ENCODE measurements at regions not wholly inside any gene's neighbourhood (a gene's known extent, or its start where the extent isn't known, plus 50 kb on each side); places are given as distances from the start of the nearest gene placed in this dataset.
"Not testable (repeated sequence)": the region's sequence is repeated elsewhere in the genome, so short reads cannot be mapped to it uniquely, and the experiment has no call there.

DNA sequence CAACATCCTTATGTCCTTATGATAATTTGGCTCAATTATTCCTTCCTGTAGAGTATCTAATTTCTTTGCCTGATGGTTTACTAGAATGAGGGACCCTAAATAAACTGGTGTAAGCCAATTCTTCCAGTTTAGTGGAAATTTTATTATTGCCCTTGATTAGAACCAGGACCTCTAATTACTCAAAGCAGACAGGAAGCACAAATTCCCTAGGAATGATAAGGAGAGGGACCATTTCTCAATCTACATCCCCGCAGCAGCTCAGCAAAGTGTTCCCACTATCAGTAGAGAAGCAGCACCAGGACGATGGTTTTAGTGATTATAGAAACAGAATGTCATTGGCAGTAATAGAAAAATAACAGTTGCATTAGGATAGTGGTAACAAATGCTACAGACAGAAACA lies 97.1 kb downstream of the PLPPR4 start:
- DNase-seq (ENCODE audit: extremely low read depth in 1 of 2, low read depth in 1 of 2): no peak

DNA sequence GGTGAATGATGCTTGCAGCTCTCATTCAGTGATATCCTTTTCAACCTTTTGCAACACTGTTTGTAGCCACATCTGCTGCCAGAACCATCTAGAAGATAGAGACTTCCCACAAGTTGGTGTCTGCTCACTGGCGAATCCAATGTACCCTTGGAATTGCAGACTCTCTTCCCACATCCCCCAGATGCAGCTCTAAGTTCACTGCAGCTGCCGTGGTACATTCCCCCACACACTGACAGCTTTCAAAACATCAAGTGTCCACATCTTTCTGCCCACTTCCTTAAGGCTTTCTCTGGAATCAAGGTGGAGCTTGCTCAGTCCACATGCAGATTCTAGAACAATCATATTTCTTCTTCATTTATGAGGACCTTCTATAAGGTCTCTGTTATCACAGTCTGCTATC lies 99.2 kb downstream of the PLPPR4 start:
- DNase-seq (ENCODE audit: extremely low read depth in 1 of 2, low read depth in 1 of 2): no peak

DNA sequence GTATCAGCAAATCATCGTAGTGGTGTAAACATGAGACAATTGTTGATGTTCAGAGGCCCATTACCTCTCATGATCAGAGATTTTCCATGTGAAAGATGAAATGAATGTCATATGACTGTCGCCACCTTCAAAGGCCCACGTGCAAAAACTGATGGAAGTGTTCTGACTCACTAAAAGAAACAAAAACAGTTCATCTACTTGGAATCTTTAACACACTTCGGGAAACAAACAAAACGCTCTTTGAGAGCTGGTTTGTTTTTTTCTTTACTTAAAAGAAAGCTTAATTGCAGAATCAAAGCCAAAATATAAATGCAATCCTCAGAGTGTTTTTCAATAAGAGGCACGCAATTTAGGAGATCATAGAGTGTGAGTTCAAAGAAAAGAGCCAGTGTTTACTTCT lies 100.8 kb downstream of the PLPPR4 start:
- DNase-seq (ENCODE audit: extremely low read depth in 1 of 2, low read depth in 1 of 2): no peak

DNA sequence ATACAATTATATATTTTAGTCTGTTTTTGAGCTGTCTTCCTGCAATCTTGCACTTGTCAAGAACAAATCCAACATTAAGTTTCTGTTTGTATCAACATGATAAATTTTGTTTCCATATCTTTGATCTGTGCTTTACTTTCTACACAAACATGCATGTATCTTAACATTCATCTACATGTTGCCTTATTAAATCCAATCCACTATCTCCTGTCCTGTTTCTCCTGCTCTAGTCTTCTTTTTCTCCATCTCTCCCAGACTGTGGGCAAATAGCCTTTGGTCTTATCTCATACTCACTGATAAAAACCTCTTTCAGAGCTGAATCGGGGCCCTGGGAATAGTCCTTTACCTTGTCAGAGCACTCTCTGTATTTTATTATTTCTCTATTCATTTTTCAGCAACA lies 101.3 kb downstream of the PLPPR4 start:
- no peak for DNase-seq (ENCODE audit: extremely low read depth in 1 of 2, low read depth in 1 of 2)

DNA sequence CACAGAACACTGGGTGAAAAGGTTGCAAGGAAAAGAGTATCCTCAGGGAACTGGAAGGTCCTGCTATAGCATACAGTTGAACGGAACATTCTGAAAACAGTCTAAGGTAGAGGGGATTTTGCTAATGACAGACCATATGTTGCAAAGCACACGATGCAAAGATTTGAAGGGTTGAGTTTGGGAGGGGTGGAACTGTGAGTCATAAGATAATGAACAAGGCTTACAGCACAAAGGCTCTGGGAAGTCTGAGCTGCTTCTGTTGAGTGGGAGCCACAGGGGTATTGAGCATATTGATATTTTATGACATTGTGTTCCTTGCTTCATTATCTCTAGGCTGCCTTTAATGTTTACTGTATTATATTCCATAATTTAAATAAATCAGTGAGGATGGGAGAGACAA lies 104.9 kb downstream of the PLPPR4 start:
- no peak for DNase-seq (ENCODE audit: extremely low read depth in 1 of 2, low read depth in 1 of 2)

DNA sequence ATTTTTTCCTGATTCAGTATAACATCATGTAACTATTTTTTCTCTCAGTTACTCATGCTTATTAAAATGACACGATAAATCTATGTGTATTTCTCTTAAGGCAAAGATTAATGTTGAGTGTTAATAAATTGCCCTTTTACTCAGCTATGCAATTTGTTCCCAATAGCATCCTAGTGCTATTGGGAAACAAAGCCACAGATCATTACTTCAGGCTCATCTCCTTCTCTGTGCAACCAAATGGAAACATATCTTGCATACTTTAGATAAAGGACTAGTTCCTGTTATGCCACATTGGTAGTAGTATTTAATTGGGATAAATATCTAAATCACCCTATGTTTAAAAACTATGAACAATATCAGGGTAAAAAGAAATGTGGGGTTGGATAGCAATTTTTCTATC lies 106.2 kb downstream of the PLPPR4 start:
- no peak for DNase-seq (ENCODE audit: extremely low read depth in 1 of 2, low read depth in 1 of 2)

DNA sequence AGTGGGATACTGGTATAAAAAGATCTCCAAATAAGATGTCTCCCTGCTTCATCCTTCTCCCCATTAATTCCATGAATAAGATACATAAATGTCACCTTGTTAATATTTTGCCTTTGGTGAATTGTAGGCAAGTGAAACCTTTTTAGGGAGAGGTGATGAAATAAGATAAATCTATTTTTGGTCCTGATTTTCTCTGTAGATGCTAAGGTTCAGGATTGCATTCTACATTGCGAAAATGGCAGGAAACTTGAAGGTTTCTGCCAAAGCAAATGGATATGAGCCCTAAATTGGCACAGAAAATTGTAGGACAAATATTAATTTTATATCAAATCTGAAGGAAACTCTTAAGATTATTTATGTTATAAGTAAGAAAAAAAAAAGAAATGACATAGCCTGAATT lies 107.1 kb downstream of the PLPPR4 start:
- no peak for DNase-seq (ENCODE audit: extremely low read depth in 1 of 2, low read depth in 1 of 2)

DNA sequence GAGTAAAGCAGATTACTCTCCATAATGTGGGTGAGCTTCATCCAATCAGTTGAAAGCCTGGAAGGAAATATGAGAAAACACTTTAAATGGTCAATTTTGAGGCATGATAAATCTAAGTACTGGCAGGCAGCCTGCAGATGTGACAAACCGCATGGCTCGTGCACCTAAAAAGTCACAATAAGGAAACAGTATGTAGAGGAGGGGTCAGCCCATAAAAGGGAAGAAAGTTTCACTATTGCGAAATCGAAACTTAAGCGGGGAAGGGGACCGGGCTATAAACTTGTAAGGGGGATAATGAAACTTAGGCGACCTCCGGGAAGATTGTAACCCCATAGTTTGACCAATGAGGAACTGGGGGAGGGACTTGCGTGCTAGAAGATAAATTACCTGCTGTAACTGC lies 109.8 kb downstream of the PLPPR4 start:
- no peak for DNase-seq (ENCODE audit: extremely low read depth in 1 of 2, low read depth in 1 of 2)

DNA sequence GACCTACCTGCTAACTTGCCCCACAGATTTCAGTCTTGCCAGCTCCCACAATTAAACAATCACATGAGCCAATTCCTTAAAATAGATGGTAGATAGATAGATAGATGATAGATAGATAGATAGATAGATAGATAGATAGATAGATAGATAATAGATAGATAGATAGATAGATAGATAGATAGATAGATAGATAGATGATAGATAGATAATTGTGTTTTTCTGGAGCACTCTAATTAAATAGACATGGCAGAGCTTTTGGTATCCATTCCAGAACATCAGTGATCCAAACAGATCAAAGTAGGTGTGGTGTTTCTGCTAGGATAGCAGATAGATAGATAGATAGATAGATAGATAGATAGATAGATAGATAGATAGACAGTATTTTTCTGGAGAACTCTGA lies 110.4 kb downstream of the PLPPR4 start:
- not testable (repeated sequence) for DNase-seq (ENCODE audit: extremely low read depth in 1 of 2, low read depth in 1 of 2)

DNA sequence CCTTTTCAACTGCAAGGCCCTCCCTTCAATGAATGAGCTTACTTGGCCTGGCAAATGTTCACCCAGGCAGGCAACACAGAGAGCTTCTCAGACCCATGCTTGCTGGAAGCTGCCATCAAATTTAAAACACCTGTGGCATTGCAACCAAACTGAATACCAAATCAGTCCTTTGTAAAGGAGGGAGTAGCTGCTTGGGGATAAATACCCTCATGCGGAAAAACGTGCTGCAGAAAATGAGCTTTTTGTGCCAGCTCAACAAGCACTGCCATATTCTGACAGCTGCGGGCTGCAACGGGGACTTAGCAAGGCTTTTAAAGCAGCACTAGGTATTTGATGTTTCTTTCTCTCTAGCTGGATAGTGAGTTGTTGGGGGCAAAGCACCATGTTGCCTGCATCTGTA lies 119.7 kb downstream of the PLPPR4 start:
- DNase-seq (ENCODE audit: extremely low read depth in 1 of 2, low read depth in 1 of 2): no peak

DNA sequence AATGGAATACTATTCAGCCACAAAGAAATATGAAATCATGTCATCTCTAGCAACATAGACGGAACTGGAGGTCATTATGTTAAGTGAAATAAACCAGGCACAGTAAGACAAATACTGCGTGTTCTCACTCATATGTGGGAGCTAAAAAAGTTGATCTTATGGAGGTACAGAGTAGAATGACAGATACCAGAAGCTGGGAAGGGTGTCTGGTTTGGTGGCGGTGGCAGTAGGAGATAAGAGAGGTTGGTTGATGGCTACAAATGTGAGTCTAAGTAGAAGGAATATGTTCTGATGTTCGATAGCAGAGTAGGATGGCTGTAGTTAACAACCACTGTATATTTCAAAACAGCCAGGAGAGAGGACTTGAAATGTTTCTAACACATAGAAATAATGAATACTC lies 121.6 kb downstream of the PLPPR4 start:
- no peak for DNase-seq (ENCODE audit: extremely low read depth in 1 of 2, low read depth in 1 of 2)

DNA sequence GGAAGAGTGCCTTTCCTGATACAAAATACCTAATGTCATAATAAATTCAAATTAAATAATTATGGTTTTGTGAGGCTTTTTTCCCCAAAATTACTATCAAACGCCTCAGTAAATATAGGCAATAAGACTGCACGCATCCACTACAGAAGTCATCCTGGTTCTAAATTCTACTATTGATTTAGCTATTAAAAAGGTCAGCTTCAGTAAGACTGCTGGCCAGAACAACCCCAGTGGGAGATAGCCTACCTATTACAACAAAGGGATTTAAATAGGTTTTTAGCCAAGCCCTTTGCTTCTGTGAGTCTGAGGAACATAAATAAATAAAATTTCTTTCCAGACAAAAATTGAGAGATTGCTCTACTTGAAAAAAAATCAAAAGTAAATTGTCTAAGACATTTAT lies 132.1 kb downstream of the PLPPR4 start:
- DNase-seq (ENCODE audit: extremely low read depth in 1 of 2, low read depth in 1 of 2): no peak

DNA sequence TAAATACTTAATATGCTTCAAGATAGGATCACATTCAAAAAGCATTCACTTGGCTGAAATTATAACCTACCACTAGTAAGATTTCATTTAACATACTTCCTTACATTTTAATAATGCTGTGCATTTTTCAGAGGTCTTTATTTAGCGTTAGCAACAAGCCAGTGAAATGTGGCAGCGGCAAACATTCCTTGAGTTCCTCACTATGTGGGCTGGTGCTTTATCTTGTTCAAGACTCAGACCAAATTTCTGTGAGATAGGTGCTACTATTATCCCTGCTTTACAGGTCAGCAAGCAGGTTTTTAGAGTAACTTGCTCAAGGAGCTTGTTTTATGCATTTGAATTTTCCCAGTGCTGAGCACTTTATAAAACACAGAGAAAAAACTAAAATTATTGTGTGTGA lies 132.7 kb downstream of the PLPPR4 start:
- DNase-seq (ENCODE audit: extremely low read depth in 1 of 2, low read depth in 1 of 2): no peak

DNA sequence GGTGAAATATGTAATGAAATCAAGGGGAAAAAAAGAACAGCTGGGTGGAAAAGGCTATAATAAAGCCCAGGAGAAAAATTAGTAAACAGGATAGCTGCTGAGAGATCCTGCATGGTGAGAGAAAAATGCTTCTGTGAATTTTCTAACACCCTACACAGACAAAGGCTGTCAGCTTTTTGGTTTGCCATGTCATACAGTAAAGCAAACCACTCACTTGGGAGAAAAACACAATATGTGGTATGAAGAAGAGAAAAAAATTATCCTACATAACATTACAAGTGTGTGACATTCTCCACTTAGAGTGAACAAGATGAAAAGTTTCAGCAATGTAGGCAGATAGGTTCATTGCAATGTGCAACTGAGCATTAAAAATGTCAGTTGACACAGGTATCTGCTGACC lies 133.6 kb downstream of the PLPPR4 start:
- no peak for DNase-seq (ENCODE audit: extremely low read depth in 1 of 2, low read depth in 1 of 2)

DNA sequence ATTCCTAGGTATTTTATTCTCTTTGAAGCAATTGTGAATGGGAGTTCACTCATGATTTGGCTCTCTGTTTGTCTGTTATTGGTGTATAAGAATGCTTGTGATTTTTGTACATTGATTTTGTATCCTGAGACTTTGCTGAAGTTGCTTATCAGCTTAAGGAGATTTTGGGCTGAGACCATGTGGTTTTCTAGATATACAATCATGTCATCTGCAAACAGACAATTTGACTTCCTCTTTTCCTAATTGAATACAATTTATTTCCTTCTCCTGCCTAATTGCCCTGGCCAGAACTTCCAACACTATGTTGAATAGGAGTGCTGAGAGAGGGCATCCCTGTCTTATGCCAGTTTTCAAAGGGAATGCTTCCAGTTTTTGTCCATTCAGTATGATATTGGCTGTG lies 137.3 kb downstream of the PLPPR4 start:
- not testable (repeated sequence) for DNase-seq (ENCODE audit: extremely low read depth in 1 of 2, low read depth in 1 of 2)

DNA sequence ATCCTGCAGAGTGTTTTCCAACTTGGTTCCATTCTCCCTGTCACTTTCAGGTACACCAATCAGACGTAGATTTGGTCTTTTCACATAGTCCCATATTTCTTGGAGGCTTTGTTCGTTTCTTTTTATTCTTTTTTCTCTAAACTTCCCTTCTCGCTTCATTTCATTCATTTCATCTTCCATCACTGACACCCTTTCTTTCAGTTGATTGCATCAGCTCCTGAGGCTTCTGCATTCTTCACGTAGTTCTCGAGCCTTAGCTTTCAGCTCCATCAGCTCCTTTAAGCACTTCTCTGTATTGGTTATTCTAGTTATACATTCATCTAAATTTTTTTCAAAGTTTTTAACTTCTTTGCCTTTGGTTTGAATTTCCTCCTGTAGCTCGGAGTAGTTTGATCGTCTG lies 140.1 kb downstream of the PLPPR4 start:
- not testable (repeated sequence) for DNase-seq (ENCODE audit: extremely low read depth in 1 of 2, low read depth in 1 of 2)

DNA sequence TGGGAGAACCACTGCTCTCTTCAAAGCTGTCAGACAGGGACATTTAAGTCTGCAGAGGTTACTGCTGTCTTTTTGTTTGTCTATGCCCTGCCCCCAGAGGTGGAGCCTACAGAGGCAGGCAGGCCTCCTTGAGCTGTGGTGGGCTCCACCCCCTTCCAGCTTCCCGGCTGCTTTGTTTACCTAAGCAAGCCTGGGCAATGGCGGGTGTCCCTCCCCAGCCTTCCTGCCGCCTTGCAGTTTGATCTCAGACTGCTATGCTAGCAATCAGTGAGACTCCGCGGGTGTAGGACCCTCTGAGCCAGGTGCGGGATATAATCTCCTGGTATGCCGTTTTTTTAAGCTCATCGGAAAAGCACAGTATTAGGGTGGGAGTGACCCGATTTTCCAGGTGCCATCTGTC lies 141.0 kb downstream of the PLPPR4 start:
- not testable (repeated sequence) for DNase-seq (ENCODE audit: extremely low read depth in 1 of 2, low read depth in 1 of 2)

DNA sequence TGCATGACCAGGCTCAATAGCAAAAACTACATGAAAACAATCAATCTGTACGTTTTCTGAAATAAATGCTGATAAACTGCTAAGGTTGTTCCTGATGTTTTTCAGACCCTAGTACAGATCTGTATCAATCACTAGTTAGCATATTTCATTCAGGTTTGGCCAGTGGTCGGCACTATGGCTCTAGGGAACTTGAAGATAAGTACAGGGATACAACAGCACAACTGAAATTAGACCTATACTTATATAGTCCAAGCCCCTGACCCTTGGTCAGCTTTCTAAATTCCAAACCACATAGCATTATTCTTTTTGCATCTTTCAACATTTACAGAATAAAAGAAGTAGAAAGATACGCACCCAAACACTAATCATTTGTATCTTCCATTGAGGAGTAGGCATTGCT lies 142.7 kb downstream of the PLPPR4 start:
- DNase-seq (ENCODE audit: extremely low read depth in 1 of 2, low read depth in 1 of 2): no peak

DNA sequence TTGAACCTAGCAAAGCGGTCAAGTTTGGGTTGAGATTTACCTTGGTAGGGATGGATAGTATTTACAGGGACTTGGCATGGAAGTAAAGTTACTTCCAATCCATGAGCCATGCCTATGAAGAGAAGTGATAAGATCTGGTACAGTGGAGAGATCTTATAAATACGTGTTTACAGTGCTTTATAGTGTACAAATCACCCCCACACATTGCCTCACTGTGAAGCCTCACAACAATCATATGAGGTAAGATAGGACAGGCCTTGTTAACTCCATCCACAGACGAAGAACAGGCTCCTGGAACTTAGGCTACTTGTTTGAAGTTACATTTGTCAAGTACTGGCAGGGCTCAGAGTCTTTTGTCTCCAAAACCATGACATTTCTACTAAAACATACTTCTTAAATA lies 159.8 kb downstream of the PLPPR4 start:
- DNase-seq (ENCODE audit: extremely low read depth in 1 of 2, low read depth in 1 of 2): no peak

DNA sequence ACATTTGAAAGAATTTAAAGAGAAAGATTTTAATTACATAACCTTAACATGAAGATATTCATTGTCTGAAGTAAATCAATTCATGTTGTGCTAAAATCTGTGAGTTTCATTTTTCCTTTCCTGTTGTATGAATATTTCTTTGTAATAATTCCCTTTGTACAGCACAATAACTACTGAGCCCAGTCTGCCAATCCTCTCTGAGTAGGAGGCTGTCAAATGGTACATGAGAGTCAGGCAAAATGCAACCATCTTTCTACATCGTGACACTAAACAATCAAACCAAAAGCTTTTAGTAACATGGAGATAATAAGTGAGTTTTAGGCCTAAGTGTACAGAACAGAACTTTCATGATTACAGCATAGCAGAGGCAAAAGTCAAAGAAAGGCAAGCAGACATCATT lies 165.5 kb downstream of the PLPPR4 start:
- no peak for DNase-seq (ENCODE audit: extremely low read depth in 1 of 2, low read depth in 1 of 2)

DNA sequence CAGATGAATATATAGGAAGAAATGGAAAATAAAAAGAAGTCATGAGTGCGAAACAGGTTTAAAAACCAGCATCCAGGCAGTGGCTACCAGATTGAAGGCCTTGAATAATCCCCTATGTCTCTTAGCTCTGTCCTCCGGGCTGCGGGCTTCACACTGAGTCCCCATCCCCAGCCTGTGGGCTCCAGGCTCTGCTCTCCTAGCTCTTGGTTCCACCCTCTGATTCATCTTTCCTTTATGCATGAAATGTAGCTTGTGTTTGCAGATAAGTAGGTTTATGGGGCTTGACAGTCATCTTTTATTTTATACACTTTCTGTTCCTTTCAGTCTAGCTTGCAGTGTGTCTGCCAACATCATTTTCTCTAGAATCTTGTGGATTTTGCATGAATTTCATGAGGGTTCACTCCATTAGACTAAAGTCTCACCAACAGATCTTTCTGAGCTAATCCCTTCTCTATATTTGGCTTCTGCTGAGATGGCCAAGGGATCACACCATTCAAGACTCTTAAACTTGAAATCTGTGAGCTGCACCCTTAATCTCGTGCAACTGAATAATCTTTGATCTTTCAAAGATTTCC lies 174.5 kb downstream of the PLPPR4 start:
- DNase-seq (ENCODE audit: extremely low read depth in 1 of 2, low read depth in 1 of 2): no peak

DNA sequence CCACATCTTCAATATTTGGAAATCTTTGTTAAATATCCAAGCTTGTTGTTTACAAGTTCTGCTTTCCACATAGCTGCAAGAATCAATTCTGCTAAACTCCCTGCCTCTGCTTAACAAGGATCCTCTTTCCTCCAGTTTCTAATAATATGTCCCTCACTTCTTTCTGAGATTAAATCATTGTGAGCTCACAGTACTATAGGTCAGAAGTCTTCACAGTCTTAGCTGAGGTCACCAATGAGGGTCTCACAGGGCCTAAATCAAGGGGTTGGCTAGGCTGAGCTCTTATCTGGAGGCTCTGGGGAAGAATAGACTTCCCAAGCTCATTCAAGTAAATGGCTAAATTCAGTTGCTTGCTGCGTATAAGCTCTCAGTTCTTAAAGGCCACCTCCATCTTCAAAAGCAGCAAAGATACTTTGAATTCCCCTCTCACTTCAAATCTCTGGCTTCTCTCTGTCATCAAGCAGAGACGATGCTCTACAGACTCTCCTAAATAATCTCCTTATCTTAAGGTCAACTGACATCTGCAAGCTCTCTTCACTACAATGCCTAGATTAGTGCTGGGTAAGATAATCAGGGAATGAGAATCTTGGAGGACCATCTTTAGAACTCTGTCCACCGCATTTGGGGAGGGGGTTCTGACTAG lies 175.3 kb downstream of the PLPPR4 start:
- DNase-seq (ENCODE audit: extremely low read depth in 1 of 2, low read depth in 1 of 2): no peak
